NCI-H187 (cell line): ENCODE measurements at regions not wholly inside any gene's neighbourhood (a gene's known extent, or its start where the extent isn't known, plus 50 kb on each side); places are given as distances from the start of the nearest gene placed in this dataset.
A peak's percentile ranks its signal among the peaks of the same experiment; 100 is the strongest.
"Not testable (repeated sequence)": the region's sequence is repeated elsewhere in the genome, so short reads cannot be mapped to it uniquely, and the experiment has no call there.

Experiments
- DNase-seq, 2 experiments: peaks; one replicate each; lab custom pipeline; 2025; lab: John Stamatoyannopoulos, UW

DNA sequence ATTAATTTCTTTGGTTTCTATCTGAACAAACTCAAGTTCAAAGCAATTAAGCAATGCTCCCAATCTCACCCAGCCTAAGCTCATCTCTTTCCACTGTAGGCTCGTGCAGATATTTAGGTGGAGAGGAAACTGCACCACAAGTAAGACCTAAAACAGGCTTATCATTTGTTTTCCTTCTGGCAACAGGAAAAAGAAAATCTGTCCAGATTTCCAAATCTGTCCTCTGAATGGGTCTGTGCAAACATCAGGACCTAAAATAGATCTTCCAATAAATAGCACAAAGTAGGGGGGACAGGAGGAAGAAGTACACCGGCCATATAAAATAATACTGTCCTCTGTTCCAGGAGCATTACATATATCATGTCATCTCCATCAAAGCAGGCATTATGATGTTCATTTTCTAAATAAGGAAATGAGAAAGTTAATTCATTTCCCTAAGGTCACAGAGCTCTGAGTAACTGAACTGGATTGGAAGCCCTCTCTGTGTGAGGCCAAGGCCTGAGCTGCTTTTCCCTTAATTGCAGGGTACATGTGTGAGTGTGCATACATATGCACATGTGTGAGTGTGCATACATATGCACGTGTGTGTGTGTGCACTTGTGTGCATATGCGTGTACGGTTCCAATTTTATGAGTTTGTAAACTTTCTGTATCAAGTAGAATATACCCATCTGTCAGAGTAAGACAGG lies 92.8 kb upstream of the PARD3 start:
- DNase-seq = no peak

GRCh38 chr10:34906067-34906965 lies 91.2 kb upstream of the PARD3 start:
- DNase-seq = peak; percentile 35 to 56

DNA sequence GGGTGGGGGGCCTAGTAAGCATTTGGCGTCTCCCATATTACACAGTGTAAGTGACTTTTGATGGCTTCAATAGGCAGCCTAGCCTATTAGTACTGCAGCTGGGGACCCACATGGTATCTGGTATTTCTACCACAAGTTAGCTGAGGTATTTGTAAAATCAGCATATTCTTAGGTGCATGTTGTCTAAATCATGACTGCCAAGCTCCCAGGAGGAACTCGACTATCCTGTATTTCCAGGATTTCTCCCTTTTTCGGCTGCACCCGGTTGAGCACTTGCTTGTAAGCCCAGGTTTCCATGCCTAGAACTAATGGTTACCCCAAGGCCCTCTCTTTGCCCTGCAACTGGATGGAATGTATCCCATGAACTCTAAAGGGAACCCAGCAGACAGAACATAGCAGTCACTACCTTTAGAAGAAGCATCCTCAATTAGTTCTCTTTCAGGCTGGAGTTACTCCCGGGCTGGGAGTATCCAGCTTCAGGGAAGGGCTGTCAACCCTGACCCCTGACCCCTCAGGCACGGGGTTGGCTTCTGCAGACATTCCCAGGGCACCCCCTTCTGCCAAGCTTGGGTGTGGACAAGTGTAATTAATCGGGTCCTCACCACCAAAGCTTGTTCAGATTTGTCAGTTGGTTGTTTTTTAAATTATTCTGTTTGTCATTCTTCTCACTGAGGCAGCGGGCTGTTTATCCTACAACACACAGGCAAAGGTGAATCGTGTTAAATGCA lies 90.3 kb upstream of the PARD3 start:
- no peak for DNase-seq

DNA sequence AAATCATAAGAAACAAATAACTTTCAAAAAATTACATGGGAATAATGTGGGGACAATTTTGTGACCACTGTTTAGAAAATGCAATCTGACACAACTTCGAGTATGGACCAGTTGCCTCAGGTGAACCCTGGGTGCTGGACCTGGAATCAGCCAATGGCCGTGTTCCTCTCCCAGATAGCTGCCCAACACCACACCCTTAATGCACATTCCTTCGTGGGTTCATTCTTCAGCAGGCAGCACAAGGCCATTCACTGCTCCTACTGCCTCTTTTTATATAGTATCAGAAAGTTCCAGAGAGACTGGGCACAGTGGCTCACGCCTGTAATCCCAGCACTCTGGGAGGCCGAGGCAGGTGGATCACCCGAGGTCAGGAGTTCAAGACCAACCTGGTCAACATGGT lies 89.1 kb upstream of the PARD3 start:
- DNase-seq = no peak

DNA sequence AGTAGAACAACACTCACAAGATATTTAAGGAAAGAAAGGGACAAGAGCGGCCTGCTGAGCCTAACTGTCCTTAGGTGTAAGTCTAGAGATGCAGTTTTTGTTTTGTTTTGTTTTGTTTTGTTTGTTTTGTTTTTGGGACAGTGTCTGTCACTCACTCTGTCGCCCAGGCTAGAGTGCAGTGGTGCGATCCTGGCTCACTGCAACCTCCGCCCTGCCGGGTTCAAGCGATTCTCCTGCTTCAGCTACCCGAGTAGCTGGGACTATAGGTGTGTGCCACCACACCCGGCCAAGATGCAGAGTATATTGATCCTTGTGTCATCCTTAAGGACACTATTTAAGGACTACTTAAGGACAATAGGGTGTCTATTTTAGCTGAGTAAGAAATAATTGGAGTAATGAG lies 84.1 kb upstream of the PARD3 start:
- DNase-seq = no peak

GRCh38 chr10:34895977-34896376 lies 80.9 kb upstream of the PARD3 start:
- DNase-seq = no peak

DNA sequence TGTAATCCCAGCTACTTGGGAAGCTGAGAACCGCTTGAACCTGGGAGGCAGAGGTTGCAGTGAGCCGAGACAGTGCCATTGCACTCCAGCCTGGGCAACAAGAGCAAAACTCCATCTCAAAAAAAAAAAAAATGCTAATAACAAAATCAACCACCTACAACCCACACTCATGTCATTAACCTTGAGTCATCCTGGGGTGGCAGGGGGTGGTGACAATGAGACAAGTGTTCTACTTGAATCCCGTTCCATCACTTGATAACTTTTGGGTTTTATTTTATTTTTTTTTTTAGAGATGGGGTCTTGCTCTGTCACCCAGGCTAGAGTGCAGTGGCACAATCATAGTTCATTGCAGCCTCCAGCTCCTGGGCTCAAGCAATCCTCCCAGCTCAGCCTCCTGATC lies 80.0 kb upstream of the PARD3 start:
- DNase-seq = not testable (repeated sequence)

- not testable (repeated sequence) for DNase-seq
Measured at GRCh38 chr10:34892521-34892920, 77.4 kb upstream of the PARD3 start.

DNA sequence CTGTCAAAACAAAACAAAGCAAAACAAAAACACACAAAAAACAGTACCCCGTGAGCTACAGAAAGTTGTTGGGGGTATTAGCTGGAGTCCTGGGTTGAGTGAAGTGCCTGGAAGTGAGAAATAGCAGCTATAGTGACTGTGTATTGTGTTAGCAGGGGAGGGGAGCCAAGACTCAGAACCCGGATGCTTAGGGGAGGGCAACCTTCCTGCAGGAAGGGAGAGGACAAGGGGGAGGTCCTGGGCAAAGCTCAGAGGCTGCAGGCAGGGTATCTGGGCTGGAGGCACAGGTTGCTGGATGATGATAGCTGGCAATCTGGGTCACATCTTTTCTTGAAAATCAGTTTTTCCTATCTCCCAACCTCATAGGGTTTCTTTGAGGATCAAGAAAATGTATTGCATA lies 75.8 kb upstream of the PARD3 start:
- no peak for DNase-seq

DNA sequence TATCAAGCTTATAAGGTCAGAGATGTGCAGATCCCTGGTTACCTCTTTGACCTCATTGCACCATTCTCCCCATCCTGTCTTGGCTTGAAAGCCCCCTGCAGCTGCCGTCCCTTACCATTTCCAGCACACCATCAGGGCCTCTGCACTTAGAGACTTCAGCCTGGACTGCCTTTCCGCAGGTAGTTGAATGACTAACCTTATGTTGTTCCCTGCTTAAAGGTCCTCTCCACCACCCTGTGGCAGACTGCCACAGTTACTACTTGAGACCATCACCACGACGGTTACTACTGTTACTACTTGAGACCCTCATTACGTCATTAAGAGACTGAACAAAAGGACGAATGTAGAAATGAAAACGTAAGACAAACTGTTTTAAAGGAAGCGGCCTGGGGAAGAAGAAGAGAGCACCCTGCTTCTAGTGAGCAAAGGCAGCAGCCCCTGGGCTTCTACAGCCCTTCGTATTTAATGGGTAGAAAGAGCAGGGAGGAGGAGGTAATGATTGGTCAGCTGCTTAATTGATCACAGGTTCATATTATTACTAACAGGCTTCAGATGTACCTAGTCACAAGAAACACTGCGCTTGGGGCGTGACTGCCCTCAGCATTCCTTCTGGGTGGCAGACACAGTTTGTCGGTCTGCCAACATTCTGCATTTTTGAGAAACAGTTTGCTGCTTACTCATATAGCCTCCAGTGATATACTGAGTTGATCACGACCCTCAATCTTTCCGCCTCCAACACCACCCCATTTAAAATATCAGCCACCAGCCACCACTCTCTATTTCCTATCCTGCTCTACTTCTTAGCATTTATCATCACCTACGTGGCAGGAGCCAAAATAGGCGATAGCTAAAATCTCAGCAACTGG lies 74.1 kb upstream of the PARD3 start:
- DNase-seq = no peak

- DNase-seq = no peak
Measured at GRCh38 chr10:34886906-34887642, 72.0 kb upstream of the PARD3 start.

DNA sequence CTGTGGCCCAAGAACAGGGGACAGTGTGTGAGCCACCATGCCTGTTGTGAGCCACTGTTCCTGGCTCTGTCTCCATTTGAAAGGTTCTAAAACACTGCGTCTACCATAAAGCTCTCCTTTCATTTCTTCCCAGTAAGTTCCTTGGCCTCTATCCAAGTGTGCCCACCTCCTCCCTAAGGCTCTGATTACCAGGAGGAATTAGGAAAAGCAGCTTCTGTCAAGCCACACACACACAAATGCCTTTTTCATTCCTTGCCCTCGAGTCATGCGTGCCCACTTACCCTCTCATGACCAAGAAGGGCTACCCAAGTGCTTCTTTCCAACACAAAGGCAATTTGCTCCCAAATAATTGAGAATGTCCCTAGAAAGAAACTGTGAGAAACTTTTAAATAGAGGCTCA lies 70.8 kb upstream of the PARD3 start:
- no peak for DNase-seq

GRCh38 chr10:34885011-34885410 lies 69.9 kb upstream of the PARD3 start:
- no peak for DNase-seq

DNA sequence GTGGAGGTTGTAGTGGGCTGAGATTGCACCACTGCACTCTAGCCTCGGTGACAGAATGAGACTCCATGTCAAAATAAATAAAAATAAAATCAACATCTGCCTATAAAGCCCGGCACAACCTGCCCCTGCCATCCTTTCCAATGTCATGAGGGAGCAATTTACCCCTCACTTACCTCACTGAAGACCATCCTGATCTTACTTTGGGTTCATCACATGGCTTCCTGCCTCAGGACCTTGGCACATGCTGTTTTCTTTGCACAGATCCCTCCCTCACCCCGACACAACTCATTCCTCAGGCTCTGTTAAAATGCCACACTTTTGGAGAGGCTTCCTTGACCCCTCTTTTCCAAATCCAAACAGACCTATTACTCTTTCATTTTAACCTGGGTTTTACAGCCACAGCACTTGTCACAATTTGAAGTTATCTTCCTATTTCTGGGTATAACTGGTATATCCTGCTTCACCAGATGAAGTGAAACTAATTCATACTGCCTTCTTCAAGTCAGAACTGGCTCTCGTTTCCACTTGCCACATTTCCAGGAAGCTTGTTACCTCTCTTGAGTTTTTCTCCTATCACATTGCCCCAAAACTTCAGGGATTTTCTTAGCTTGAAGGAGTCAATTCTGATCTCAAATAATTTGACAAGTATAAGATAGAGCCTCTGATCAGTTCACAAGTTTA lies 69.3 kb upstream of the PARD3 start:
- DNase-seq = no peak

- DNase-seq = no peak
Measured at GRCh38 chr10:34880817-34881216, 65.7 kb upstream of the PARD3 start.

DNA sequence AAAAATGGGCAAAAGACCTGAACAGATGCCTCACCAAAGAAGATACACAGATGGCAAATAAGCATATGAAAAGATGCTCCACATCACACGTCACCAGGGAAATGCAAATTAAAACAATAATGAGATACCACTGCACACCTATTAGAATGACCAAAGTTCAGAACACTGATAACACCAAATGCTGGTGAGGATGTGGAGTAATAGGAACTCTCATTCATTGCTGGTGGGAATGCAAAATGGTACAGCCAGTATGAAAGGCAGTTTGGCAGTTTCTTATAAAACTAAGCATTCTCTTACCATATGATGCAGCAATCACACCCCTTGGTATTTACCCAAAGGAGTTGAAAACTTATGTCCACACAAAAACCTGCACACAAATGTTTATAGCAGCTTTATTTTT lies 63.6 kb upstream of the PARD3 start:
- not testable (repeated sequence) for DNase-seq

DNA sequence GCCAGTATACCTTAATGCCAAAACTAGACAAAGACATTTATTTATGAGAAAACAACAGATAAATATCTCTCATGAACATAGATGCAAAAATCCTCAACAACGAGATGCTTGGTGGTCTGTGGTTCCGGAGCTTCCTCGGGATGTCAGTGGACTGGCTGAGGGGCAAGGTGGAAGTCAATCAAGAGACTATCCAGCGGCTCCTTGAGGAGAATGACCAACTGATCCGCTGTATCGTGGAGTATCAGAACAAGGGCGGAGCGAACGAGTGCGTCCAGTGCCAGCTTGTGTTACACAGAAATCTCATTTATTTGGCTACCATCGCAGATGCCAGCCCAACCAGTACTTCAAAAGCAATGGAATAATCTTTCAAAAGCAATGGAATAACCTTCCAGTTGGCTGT lies 60.0 kb upstream of the PARD3 start:
- DNase-seq = no peak

DNA sequence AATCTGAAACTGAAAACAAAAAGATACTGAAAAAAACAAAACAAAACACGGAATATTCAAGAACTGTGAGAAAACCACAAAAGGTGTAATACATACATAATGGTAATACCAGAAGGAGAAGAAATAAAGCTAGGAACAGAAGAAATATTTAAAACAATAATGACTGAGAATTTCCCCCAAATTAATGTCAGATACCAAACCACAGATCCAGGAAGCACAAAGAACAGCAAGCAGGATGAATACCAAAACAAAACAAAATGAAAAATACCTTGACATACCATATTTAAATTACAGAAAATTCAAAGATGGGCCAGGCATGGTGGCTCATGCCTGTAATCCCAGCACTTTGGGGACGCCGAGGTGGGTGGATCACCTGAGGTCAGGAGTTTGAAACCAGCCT lies 57.7 kb upstream of the PARD3 start:
- no peak for DNase-seq

DNA sequence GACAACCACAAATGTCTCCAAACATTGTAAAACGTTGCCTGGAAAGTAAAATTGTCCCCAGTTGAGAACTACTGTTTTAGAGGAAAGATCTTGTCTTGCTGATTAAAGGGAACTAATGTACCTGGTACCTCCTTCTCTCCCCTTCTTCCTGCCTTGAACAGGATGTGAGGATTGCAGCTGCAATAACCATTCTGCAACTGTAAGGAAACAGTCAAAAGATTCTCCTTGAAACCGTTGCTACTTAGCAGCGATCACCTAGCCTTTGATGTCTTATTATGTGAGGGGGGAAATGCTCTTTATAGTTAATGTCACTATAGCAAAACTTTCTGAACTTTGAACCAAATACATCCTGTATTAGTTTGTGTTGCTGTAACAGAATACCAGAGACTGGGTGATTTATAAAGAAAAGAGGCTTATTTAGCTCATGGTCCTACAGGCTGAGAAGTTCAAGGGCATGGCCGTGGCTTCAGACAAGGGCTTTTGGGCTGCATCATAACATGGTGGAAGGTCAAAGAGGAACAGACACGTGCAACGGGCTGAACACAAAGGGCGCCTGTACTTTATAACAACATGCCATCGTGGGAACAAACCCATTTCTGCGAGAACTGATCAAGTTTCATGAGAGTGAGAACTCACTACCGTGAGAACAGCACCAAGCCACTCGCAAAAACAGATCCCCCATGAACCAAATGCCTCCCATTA lies 54.2 kb upstream of the PARD3 start:
- no peak for DNase-seq

GRCh38 chr10:34868589-34868988 lies 53.5 kb upstream of the PARD3 start:
- DNase-seq = no peak
